Fibroblast of pulmonary artery (primary cell): ENCODE measurements at regions not wholly inside any gene's neighbourhood (a gene's known extent, or its start where the extent isn't known, plus 50 kb on each side); places are given as distances from the start of the nearest gene placed in this dataset.

Source experiments
- DNase-seq: peaks from one replicate; pipeline ENCODE4 v3.0.0-alpha.2; 2010; ENCODE audit warnings: low read depth
- H3K4me3 ChIP-seq: replicated peaks from 2 replicates; pipeline ENCODE4 v1.5.1; 2011; ENCODE audit warnings: low read depth, mild to moderate bottlenecking, control low read depth, low read length, moderate library complexity
- TF ChIP-seq, protein P1 (sequence below): IDR thresholded peaks from 2 replicates; pipeline ENCODE4 v1.5.1; 2011; ENCODE audit warnings: mild to moderate bottlenecking, control low read depth, low read length, inconsistent platforms; ENCODE audit errors: missing control alignments

DNA sequence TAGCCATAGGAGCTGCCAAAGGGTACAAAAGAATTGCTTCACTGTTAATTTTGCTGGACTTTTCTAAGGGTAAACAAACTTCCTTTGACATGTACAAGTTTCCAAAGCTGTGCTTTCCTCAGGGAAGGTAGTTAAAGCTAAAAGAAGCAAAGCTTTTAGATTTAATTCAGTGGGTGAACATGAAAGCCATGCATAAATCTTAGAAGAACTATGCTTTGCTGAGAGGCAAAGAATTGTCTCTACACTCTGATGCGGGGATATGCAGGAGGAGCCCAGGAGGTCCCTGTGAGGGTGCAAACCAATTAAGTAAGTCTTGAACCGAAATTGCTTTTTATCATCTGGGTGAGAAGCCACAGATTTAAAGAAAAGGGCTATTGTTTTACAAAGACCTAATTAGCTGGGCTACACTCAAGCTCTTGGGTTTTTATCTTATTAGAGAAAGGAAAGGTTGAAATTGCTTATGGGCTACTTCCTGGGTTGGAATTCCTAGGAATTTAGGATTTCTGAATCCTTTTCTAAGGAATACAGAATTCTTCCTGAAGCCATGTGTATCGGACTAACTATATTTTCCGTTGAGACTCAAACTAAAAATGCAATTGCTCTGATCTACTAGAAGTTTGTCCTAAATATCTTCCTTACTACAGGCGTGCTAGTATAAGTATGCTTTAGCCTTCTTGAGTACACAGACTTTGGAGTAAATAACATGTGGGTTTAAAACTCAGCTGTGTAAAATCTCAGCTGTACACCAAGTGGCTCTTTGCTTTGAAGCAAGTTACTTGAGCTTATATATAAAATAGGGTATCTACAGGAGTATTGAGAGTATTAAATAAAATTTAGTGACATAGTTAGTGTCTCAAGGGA is 188.4 kb upstream of the ANK2 start:
- TF ChIP-seq, protein P1, sequence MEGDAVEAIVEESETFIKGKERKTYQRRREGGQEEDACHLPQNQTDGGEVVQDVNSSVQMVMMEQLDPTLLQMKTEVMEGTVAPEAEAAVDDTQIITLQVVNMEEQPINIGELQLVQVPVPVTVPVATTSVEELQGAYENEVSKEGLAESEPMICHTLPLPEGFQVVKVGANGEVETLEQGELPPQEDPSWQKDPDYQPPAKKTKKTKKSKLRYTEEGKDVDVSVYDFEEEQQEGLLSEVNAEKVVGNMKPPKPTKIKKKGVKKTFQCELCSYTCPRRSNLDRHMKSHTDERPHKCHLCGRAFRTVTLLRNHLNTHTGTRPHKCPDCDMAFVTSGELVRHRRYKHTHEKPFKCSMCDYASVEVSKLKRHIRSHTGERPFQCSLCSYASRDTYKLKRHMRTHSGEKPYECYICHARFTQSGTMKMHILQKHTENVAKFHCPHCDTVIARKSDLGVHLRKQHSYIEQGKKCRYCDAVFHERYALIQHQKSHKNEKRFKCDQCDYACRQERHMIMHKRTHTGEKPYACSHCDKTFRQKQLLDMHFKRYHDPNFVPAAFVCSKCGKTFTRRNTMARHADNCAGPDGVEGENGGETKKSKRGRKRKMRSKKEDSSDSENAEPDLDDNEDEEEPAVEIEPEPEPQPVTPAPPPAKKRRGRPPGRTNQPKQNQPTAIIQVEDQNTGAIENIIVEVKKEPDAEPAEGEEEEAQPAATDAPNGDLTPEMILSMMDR: no peak
- no peak overlapping the region for H3K4me3 ChIP-seq
- DNase-seq: no peak

GRCh38 chr4:112861691-112862674 is 187.5 kb upstream of the ANK2 start:
- TF ChIP-seq, protein P1: no peak
- H3K4me3 ChIP-seq: no peak overlapping the region
- DNase-seq: no peak

GRCh38 chr4:112865443-112865842 is 184.0 kb upstream of the ANK2 start:
- no peak for DNase-seq
- H3K4me3 ChIP-seq: no peak overlapping the region
- TF ChIP-seq, protein P1: no peak

- no peak for DNase-seq
- TF ChIP-seq, protein P1: no peak
- H3K4me3 ChIP-seq: no peak overlapping the region
These were observed 173.1 kb upstream of the ANK2 start for GRCh38 chr4:112876316-112876715.

- peak; percentile 12 for DNase-seq
- TF ChIP-seq, protein P1: no peak
- peak overlapping the region; percentile 31 for H3K4me3 ChIP-seq
These were observed 167.6 kb upstream of the ANK2 start for GRCh38 chr4:112881842-112882241.

DNA sequence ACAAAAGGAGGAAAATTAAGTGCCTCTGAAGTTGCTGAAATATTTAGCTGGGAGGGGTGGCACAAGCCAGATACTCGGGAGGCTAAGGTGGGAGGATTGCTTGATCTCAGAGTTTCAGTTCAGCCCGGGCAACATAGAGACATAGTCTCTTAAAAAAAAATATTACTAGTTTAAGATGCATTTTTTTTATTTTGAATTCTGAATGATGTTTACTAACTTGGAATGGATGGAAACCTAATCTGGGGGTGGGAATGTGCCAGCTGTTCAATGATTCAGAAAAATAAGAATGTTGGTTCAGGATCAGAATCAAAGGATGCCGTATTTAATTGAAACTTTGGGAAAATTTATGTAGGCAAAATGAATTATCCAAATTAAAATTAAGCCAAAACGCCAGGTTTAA is 167.2 kb upstream of the ANK2 start:
- TF ChIP-seq, protein P1: no peak
- peak overlapping the region; percentile 31 for H3K4me3 ChIP-seq
- no peak for DNase-seq
